PFSK-1 (cell line): ENCODE measurements at regions not wholly inside any gene's neighbourhood (a gene's known extent, or its start where the extent isn't known, plus 50 kb on each side); places are given as distances from the start of the nearest gene placed in this dataset.

Experiments used
- FOXP2 ChIP-seq: optimal IDR thresholded peaks from 2 replicates; pipeline ENCODE3; 2011; ENCODE audit warnings: borderline replicate concordance, control low read depth, inconsistent platforms; ENCODE audit not compliant: insufficient read depth; ENCODE audit errors: extremely low read length, extremely low read depth
- POLR2AphosphoS5 ChIP-seq: IDR thresholded peaks from 2 replicates; pipeline ENCODE4 v1.6.1; 2012; ENCODE audit warnings: low read depth, mild to moderate bottlenecking, control low read depth, low read length, moderate library complexity
- SIN3A ChIP-seq: IDR thresholded peaks from 2 replicates; pipeline ENCODE4 v1.6.1; 2012; ENCODE audit warnings: mild to moderate bottlenecking, low read length, moderate library complexity, borderline replicate concordance; ENCODE audit not compliant: insufficient read depth
- TAF1 ChIP-seq: IDR thresholded peaks from 2 replicates; pipeline ENCODE4 v1.6.1; 2012; ENCODE audit warnings: low read length, control low read depth, borderline replicate concordance; ENCODE audit not compliant: insufficient read depth
- TF ChIP-seq, protein P1 (sequence below), 2 experiments: IDR thresholded peaks; 2 replicates each; pipeline versions ENCODE4 v1.6.1 to v1.8.0; 2011 to 2012; ENCODE audit warnings: low read depth in 2 of 2, low read length in 2 of 2, control low read depth in 1 of 2, inconsistent platforms in 1 of 2, mild to moderate bottlenecking in 1 of 2, moderate library complexity in 1 of 2; ENCODE audit not compliant: insufficient read depth in 1 of 2

DNA sequence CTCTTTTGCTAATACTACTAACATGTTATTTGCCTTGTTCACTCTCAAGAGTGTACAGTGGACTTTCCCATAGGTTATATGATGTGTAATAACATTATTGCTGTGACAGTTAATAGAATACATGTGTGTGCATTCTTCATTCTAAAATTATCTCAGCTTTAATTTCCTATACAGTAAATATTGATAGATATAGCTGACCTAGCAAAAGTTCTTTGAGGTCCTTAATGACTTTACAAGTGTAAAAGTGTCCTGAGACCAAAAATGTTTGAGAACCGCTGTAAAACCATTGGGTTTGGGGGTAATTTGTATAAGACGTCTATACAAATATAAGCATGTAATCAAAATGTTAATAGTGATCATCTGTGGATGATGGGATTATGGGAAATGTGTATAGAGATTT, 469.5 kb upstream of the PROK2 start:
- TF ChIP-seq SIN3A, result no peak
- TF ChIP-seq, protein P1, sequence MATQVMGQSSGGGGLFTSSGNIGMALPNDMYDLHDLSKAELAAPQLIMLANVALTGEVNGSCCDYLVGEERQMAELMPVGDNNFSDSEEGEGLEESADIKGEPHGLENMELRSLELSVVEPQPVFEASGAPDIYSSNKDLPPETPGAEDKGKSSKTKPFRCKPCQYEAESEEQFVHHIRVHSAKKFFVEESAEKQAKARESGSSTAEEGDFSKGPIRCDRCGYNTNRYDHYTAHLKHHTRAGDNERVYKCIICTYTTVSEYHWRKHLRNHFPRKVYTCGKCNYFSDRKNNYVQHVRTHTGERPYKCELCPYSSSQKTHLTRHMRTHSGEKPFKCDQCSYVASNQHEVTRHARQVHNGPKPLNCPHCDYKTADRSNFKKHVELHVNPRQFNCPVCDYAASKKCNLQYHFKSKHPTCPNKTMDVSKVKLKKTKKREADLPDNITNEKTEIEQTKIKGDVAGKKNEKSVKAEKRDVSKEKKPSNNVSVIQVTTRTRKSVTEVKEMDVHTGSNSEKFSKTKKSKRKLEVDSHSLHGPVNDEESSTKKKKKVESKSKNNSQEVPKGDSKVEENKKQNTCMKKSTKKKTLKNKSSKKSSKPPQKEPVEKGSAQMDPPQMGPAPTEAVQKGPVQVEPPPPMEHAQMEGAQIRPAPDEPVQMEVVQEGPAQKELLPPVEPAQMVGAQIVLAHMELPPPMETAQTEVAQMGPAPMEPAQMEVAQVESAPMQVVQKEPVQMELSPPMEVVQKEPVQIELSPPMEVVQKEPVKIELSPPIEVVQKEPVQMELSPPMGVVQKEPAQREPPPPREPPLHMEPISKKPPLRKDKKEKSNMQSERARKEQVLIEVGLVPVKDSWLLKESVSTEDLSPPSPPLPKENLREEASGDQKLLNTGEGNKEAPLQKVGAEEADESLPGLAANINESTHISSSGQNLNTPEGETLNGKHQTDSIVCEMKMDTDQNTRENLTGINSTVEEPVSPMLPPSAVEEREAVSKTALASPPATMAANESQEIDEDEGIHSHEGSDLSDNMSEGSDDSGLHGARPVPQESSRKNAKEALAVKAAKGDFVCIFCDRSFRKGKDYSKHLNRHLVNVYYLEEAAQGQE (IDR thresholded peaks at IDR 0.05; ENCODE audit: insufficient read depth in 1 of 2, low read depth in 2 of 2, low read length in 2 of 2), result no peak
- no peak for TF ChIP-seq POLR2AphosphoS5
- no peak for TF ChIP-seq FOXP2
- no peak for TF ChIP-seq TAF1

DNA sequence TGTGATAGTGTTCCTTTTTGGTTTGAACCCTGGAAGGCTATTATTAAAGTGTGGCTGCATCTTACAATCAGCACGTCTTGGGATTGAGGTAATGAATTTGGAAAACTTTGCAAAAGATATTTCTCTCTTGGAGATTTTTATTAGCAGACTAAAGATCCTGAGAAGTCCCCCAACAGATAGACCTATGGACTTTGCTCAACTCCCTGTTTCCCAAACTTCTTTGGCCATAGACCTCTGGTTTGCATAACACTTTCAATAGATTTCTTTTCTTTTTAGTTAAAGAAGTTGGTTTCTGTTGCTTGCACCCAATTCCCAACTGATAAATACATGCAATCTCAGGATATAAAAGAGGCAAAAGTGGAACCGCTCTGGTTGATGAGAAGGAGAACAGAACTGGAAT, 465.8 kb upstream of the PROK2 start:
- no peak for TF ChIP-seq FOXP2
- TF ChIP-seq, protein P1 (IDR thresholded peaks at IDR 0.05; ENCODE audit: insufficient read depth in 1 of 2, low read depth in 2 of 2, low read length in 2 of 2), result no peak
- TF ChIP-seq SIN3A, result no peak
- no peak for TF ChIP-seq TAF1
- TF ChIP-seq POLR2AphosphoS5, result no peak

DNA sequence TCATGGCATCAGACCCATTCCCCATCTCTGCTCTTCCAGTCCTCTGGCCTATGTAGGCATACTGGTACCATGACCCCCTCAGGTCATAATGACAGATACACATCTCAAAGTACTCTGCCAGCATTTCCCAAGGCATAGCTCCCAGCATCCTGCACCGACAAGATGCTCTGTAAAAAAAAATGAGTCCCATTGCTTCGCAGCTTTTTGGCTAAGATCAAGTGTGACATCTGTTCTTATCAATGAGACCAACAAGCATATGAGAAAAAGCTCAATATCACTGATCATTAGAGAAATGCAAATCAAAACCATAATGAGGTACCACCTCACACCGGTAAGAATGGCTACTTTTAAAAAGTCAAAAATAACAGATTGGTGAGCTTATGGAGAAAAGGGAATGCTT, 463.9 kb upstream of the PROK2 start:
- TF ChIP-seq TAF1 (no peak), FOXP2 (no peak), POLR2AphosphoS5 (no peak), SIN3A (no peak)
- TF ChIP-seq, protein P1 (IDR thresholded peaks at IDR 0.05; ENCODE audit: insufficient read depth in 1 of 2, low read depth in 2 of 2, low read length in 2 of 2), result no peak

DNA sequence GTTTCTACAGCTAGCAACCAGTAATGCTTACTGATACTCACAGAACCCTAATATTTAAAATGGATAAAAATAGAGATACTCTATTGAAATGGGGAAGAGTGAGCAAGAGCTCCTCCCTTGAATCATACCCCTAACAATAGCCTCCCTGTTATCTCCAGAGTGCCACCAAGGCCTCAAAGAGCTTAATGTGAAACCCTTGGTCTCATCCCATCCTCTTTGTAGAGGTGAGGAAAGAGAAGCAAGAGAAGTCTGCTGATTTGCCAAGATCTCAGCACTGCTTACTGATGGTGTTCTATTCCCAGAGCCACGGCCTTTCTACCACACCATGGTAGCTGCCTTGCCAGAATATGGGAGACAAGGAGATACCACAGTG, 463.4 kb upstream of the PROK2 start:
- TF ChIP-seq POLR2AphosphoS5, result no peak
- TF ChIP-seq SIN3A, result no peak
- TF ChIP-seq, protein P1 (IDR thresholded peaks at IDR 0.05; ENCODE audit: insufficient read depth in 1 of 2, low read depth in 2 of 2, low read length in 2 of 2), result no peak
- TF ChIP-seq TAF1, result no peak
- TF ChIP-seq FOXP2, result no peak

DNA sequence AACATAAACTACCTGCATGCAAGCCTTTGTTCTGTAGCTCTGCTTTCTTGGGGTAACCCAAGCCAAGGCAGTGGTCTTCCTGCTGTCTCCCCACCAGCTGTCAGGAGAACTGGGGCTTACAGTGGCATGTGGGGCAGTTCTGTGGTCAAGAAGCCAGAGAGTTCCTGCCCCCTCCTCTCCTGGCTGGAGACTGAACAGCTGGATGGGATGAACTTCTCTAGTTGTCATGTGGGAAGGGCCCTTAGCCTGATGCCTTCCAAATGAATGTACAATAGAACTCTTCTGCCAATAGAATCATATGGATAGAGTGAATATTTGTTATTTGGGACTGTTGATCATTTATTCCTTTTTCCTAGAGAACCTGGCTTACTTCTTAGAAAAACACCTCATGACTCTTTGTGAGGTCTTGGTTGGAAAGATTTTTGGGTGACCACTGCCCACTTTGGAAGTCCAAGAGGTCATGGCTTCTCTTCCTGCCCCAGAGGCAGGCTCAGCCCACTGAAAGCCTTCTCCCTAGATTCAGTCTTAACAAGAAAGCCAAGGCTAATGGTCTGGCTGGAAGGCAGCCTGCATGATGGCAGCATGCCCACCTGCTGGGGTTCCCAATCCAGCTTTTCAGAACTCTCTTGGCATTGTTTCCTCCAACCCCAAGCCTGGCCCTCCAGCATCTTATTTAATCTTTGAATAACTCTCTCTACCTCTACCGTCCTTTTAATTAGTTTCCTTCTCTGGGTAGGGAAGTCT, 462.9 kb upstream of the PROK2 start:
- no peak for TF ChIP-seq FOXP2
- no peak for TF ChIP-seq SIN3A
- TF ChIP-seq, protein P1 (IDR thresholded peaks at IDR 0.05; ENCODE audit: insufficient read depth in 1 of 2, low read depth in 2 of 2, low read length in 2 of 2), result no peak
- no peak for TF ChIP-seq POLR2AphosphoS5
- TF ChIP-seq TAF1, result no peak
